IMR-90 (cell line): ENCODE measurements at regions not wholly inside any gene's neighbourhood (a gene's known extent, or its start where the extent isn't known, plus 50 kb on each side); places are given as distances from the start of the nearest gene placed in this dataset.

Experiments used
- ATAC-seq: fragments of 200-7000 bp; cut with Tn5 transposase; 2 replicates; pipeline ENCODE4 v1.9.1; 2020; ENCODE audit warnings: low read depth, mild to moderate bottlenecking, moderate library complexity
- BruUV-seq: library from RNA; stranded (reverse); fragments of 400-500 nt; replicated peaks from 2 replicates; lab custom pipeline; 2021; lab: Mats Ljungman, UMichigan
- CTCF ChIA-PET: fragments of 300-600 bp; formaldehyde crosslinking; extraction: SDS; loops from one replicate; lab custom pipeline; 2021; ENCODE audit warnings: antibody characterized with exemption; lab: Yijun Ruan, JAX
- POLR2A ChIA-PET: fragments of 300-600 bp; sonication (Branson Sonifier 250); formaldehyde crosslinking; loops from one replicate; lab custom pipeline; 2022; ENCODE audit warnings: antibody characterized with exemption; ENCODE audit not compliant: unreplicated experiment; lab: Charles Lee
- DNase-seq: peaks from one replicate; pipeline ENCODE4 v3.0.0; 2013
- H2AFZ ChIP-seq: replicated peaks from 2 replicates; pipeline ENCODE3; 2013; ENCODE audit warnings: low read length, mild to moderate bottlenecking; ENCODE audit not compliant: poor library complexity
- H2AK5ac ChIP-seq: 2 replicates; pipeline ENCODE4 v1.6.1; 2013; ENCODE audit warnings: low read depth, low read length, inconsistent platforms
- H2AK9ac ChIP-seq: replicated peaks from 2 replicates; pipeline ENCODE3; 2013; ENCODE audit warnings: mild to moderate bottlenecking, low read depth, low read length, moderate library complexity; ENCODE audit not compliant: poor library complexity
- H2BK120ac ChIP-seq: 2 replicates; pipeline ENCODE4 v1.6.1; 2013; ENCODE audit warnings: low read depth, low read length, inconsistent platforms
- H2BK15ac ChIP-seq: 3 replicates; pipeline ENCODE4 v1.6.1; 2013; ENCODE audit warnings: low read depth, low read length, inconsistent platforms
- H2BK20ac ChIP-seq: 2 replicates; pipeline ENCODE4 v1.6.1; 2013; ENCODE audit warnings: low read depth, mild to moderate bottlenecking, inconsistent platforms, low read length, moderate library complexity
- H2BK5ac ChIP-seq: 2 replicates; pipeline ENCODE4 v1.6.1; 2013; ENCODE audit warnings: mild to moderate bottlenecking, low read depth, low read length, inconsistent platforms; ENCODE audit not compliant: poor library complexity, severe bottlenecking
- H3K14ac ChIP-seq: replicated peaks from 2 replicates; pipeline ENCODE4 v1.6.1; 2013; ENCODE audit warnings: low read depth, low read length, inconsistent platforms
- H3K18ac ChIP-seq: 2 replicates; pipeline ENCODE4 v1.6.1; 2013; ENCODE audit warnings: low read depth, low read length, control low read depth
- H3K23ac ChIP-seq: 2 replicates; pipeline ENCODE4 v1.6.1; 2013; ENCODE audit warnings: low read depth, low read length, inconsistent platforms
- H3K27ac ChIP-seq: 2 replicates; pipeline ENCODE4 v1.5.1; 2013; ENCODE audit warnings: mild to moderate bottlenecking, control low read depth, low read length; ENCODE audit not compliant: insufficient read depth
- H3K27me3 ChIP-seq: 2 replicates; pipeline ENCODE4 v1.6.1; 2013; ENCODE audit warnings: low read length; ENCODE audit not compliant: control insufficient read depth, insufficient read depth
- H3K36me3 ChIP-seq: 2 replicates; pipeline ENCODE4 v1.6.1; 2013; ENCODE audit warnings: low read length, mixed read lengths; ENCODE audit not compliant: control insufficient read depth, insufficient read depth
- H3K4ac ChIP-seq: 2 replicates; pipeline ENCODE4 v1.6.1; 2013; ENCODE audit warnings: low read depth, low read length, inconsistent platforms
- H3K4me1 ChIP-seq: 2 replicates; pipeline ENCODE4 v1.6.1; 2013; ENCODE audit warnings: low read length, mixed read lengths; ENCODE audit not compliant: control insufficient read depth, insufficient read depth
- H3K4me2 ChIP-seq: 2 replicates; pipeline ENCODE4 v1.6.1; 2013; ENCODE audit warnings: low read depth, mild to moderate bottlenecking, control low read depth, low read length, moderate library complexity
- H3K4me3 ChIP-seq: 2 replicates; pipeline ENCODE4 v1.5.1; 2013; ENCODE audit warnings: low read depth, mild to moderate bottlenecking, control low read depth, low read length, moderate library complexity; ENCODE audit not compliant: insufficient read depth
- H3K56ac ChIP-seq: 2 replicates; pipeline ENCODE4 v1.6.1; 2013; ENCODE audit warnings: low read length, inconsistent platforms; ENCODE audit not compliant: insufficient read depth; ENCODE audit errors: extremely low read depth
- H3K79me1 ChIP-seq, 2 experiments: 2 replicates each; pipeline ENCODE4 v1.6.1; 2013; ENCODE audit warnings: low read length in 2 of 2, inconsistent platforms in 1 of 2, low read depth in 1 of 2
- H3K9ac ChIP-seq: 2 replicates; pipeline ENCODE4 v1.6.1; 2013; ENCODE audit warnings: low read depth, low read length, control low read depth
- H3K9me1 ChIP-seq: 2 replicates; pipeline ENCODE4 v1.6.1; 2013; ENCODE audit warnings: low read length, inconsistent platforms; ENCODE audit not compliant: insufficient read depth
- H3K9me3 ChIP-seq: 2 replicates; pipeline ENCODE4 v1.6.1; 2013; ENCODE audit warnings: low read length; ENCODE audit not compliant: control insufficient read depth, insufficient read depth
- H4K20me1 ChIP-seq: 2 replicates; pipeline ENCODE4 v1.6.1; 2013; ENCODE audit warnings: low read length, inconsistent platforms; ENCODE audit not compliant: insufficient read depth
- H4K5ac ChIP-seq: 2 replicates; pipeline ENCODE4 v1.6.1; 2013; ENCODE audit warnings: mild to moderate bottlenecking, low read depth, low read length, control low read depth
- H4K8ac ChIP-seq, 2 experiments: 2 replicates each; pipeline ENCODE4 v1.6.1; 2013; ENCODE audit warnings: low read depth in 2 of 2, low read length in 2 of 2, control low read depth in 1 of 2, inconsistent platforms in 1 of 2
- H4K91ac ChIP-seq: 2 replicates; pipeline ENCODE4 v1.6.1; 2013; ENCODE audit warnings: low read depth, low read length, inconsistent platforms; ENCODE audit not compliant: insufficient read depth
- BHLHE40 ChIP-seq: fragments of 150-350 bp; IDR thresholded peaks from 2 replicates; pipeline ENCODE4 v1.6.1; 2016; ENCODE audit warnings: mild to moderate bottlenecking, low read depth, low read length
- FOS ChIP-seq: fragments of 150-350 bp; IDR thresholded peaks from 2 replicates; pipeline ENCODE4 v1.6.1; 2016; ENCODE audit warnings: low read depth, low read length
- MAFK ChIP-seq: IDR thresholded peaks from 2 replicates; pipeline ENCODE4 v1.6.1; 2012; ENCODE audit warnings: low read depth, low read length, improper control_type of control experiment
- MXI1 ChIP-seq: IDR thresholded peaks from 2 replicates; pipeline ENCODE4 v1.6.1; 2012; ENCODE audit warnings: low read depth, mild to moderate bottlenecking, low read length, moderate library complexity, borderline replicate concordance
- RAD21 ChIP-seq: IDR thresholded peaks from 2 replicates; pipeline ENCODE4 v1.6.1; 2012; ENCODE audit warnings: low read length, improper control_type of control experiment
- RCOR1 ChIP-seq: IDR thresholded peaks from 2 replicates; pipeline ENCODE4 v1.6.1; 2012; ENCODE audit warnings: mild to moderate bottlenecking, low read length, improper control_type of control experiment; ENCODE audit not compliant: insufficient replicate concordance
- SMC3 ChIP-seq: fragments of 150-350 bp; IDR thresholded peaks from 2 replicates; pipeline ENCODE4 v1.6.1; 2016; ENCODE audit warnings: low read depth, mild to moderate bottlenecking, antibody characterized with exemption, low read length, moderate library complexity
- USF2 ChIP-seq: fragments of 150-350 bp; IDR thresholded peaks from 2 replicates; pipeline ENCODE4 v1.6.1; 2017; ENCODE audit warnings: mild to moderate bottlenecking, antibody characterized with exemption, low read length, low read depth
- WGBS, 2 experiments: methylation state at CpG; one replicate each; pipeline versions ENCODE4 v1.1.5 to v1.1.7; 2013; ENCODE audit warnings: missing lambda C conversion rate in 2 of 2; ENCODE audit not compliant: insufficient read length in 1 of 2; ENCODE audit errors: extremely low coverage in 2 of 2; 5-methylcytosine and 5-hydroxymethylcytosine counted together
- dilution Hi-C: fragments of 300-500 bp; cut with HindIII; formaldehyde crosslinking; loops from one replicate; pipeline ENCODE4 v1.14.3; 2018; ENCODE audit warnings: low sequenced_read_pairs; ENCODE audit not compliant: unreplicated experiment
- in situ Hi-C: fragments of 300-500 bp; cut with MboI; formaldehyde crosslinking; loops from 3 replicates; pipeline ENCODE4 v1.14.3; 2019; ENCODE audit warnings: low sequenced_read_pairs, inconsistent platforms, mixed read lengths
- intact Hi-C: fragments of 100-400 bp; cut with micrococcal nuclease; formaldehyde crosslinking; loops from 2 replicates; pipeline ENCODE4 v1.10.0; 2022

- Histone ChIP-seq H3K36me3 (no peaks in the 10 kb centered on the region), H4K5ac (no peak overlapping the region)
Observed at GRCh38 chr3:192986379-192986778, 68.7 kb upstream of the MB21D2 start.

More at GRCh38 chr3:192986379-192986778, 68.7 kb upstream of the MB21D2 start:
- ChIA-PET POLR2A (no interaction called here), CTCF (no interaction called here)
- H2BK20ac ChIP-seq: no peak overlapping the region
- H3K9ac ChIP-seq: no peak overlapping the region
- H3K4me3 ChIP-seq: no peak overlapping the region
- H3K4ac ChIP-seq: no peak overlapping the region
- no peak overlapping the region for H3K23ac ChIP-seq
- no peaks in the 10 kb centered on the region for H3K9me3 ChIP-seq
- WGBS, 2 experiments: 59% methylated on average over 5 of the region's 10 CpGs; no CpG with 5 or more reads in 1 of the 2 experiments
- H3K4me1 ChIP-seq: no peaks in the 10 kb centered on the region
- H2BK15ac ChIP-seq: no peak overlapping the region
- H2AK9ac ChIP-seq: no peak overlapping the region
- H3K27me3 ChIP-seq: no peaks in the 10 kb centered on the region
- no peak overlapping the region for H3K18ac ChIP-seq
- intact Hi-C loops: no loop called here
- no peaks in the 10 kb centered on the region for H4K20me1 ChIP-seq
- no peak overlapping the region for H2AFZ ChIP-seq
- H3K79me1 ChIP-seq: no peaks in the 10 kb centered on the region
- H3K9me1 ChIP-seq: no peaks in the 10 kb centered on the region
- H2BK5ac ChIP-seq: no peak overlapping the region
- no peak for ATAC-seq
- dilution Hi-C loops: no loop called here
- no peak overlapping the region for H2BK120ac ChIP-seq
- in situ Hi-C loops: no loop called here
- no peak for DNase-seq
- H3K56ac ChIP-seq: no peak overlapping the region
- no peak overlapping the region for H2AK5ac ChIP-seq
- no peak overlapping the region for H4K8ac ChIP-seq
- no peak overlapping the region for H3K27ac ChIP-seq
- no peak overlapping the region for H3K4me2 ChIP-seq
- TF ChIP-seq MXI1 (no peak), MAFK (no peak), FOS (no peak), RCOR1 (no peak), USF2 (no peak), BHLHE40 (no peak), SMC3 (no peak), RAD21 (no peak)
- no peak overlapping the region for H3K14ac ChIP-seq
- BruUV-seq: no TSS peak
- no peak overlapping the region for H4K91ac ChIP-seq
